HUDEP-2 (cell line): ENCODE measurements at regions not wholly inside any gene's neighbourhood (a gene's known extent, or its start where the extent isn't known, plus 50 kb on each side); places are given as distances from the start of the nearest gene placed in this dataset.
"Not testable (repeated sequence)": the region's sequence is repeated elsewhere in the genome, so short reads cannot be mapped to it uniquely, and the experiment has no call there.

Experiments used
- DNase-seq, 76 experiments: peaks; one replicate each; lab custom pipeline; 2025; ENCODE audit not compliant: unreplicated experiment in 76 of 76; lab: John Stamatoyannopoulos, UW

DNA sequence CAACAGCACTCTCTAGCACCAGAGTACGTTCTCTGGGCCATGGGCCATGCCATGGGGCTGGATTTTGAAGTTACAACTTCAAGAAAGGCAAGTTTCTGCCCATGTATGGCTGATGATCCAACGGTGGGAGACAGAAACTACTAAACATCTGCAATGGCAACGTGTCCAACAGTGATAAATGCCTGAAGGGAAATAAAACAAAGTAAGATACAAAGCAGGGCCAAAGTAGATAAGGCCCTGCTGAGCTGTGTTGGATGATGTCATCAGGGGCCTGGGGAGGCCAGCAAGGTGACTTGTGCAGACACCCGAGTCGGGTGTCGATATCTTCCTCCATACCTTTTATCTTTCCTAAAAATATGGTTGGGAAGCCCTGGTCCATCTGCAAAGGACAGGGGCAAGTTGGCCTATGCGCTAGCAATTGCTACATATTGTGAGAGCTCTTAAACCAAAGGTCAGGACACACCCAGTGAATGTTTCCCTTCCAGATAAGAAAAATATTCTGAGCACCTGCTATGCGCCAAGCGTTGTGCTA lies 487.2 kb downstream of the MN1 start:
- peak in 70 of 76 experiments; percentile 9 to 87 (median 46) for DNase-seq

DNA sequence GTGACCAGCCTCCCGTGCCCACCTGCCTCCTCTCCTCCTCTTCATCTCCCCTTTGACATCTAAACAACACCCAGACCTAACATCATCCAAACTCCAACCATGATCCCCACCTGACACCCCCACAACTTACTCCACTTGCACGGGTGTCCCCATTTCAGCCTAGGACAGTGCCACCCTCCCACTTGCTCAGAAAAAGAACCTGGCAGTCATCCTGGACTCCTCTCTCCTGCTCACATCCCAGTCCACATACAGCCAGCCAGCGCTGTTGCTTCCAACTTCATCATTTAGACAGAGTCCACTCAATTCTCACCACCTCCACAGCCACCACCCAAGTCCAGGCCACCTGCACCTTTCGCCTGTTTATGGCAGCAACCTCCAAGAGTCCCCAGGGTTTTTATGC lies 485.7 kb downstream of the MN1 start:
- no peak for DNase-seq

DNA sequence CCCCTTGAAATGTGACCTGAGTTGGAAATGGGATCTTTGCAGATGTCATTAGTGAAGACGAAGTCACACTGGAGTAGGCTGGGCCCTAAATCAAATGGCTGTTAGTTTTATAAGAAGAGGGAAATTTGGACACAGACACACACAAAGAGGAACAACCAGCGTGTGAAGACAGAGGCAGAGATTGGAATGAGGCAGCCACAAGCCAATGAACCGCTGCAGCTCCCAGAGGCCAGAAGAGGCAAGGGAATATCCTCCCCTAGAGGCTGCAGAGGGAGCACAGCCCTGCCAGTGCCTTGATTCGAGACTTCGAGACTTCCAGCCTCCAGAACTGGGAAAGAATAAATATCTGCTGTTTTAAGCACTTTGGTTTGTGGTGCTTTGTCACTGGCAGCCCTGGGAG lies 484.5 kb downstream of the MN1 start:
- DNase-seq = no peak

DNA sequence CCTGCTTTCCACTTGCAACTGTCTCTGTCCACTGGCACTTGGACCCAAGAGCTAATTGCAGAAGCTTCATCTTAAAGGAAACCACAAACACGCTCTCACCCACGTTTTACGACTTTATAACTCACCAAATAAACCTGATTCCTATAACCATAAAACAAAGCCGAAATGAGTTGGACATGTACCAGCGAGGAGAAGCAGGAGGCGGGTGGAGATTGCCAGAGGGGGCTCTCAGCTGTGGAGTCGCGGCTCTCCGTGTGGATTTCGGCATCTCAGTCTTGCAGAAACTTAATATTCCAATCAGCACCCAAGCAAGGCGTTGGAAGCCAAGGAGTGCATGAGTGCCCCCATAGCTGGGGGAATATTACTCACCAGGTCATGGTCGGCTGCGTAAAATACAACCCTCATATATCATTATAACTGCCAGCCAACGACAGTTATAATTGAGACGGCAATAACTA lies 483.6 kb downstream of the MN1 start:
- DNase-seq = no peak

DNA sequence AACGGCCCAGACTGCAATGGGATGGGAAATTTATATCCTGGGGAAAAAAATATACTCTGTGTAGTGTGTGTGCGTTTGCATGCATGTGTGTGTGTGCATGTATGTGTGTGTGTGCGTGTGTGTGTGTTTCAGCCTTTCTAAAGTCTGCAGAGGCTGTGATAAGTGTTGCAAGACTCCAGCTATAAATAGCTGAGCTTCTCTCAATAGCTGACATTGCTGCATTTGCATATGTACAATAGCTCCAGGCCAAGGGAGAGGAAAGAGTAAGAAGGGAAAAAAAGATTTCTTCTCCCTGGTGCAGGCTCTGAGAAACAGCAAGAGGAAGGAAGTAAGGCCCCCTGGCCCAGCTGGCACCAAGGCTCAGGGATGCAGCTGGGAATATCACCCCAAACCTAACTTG lies 483.0 kb downstream of the MN1 start:
- no peak for DNase-seq

DNA sequence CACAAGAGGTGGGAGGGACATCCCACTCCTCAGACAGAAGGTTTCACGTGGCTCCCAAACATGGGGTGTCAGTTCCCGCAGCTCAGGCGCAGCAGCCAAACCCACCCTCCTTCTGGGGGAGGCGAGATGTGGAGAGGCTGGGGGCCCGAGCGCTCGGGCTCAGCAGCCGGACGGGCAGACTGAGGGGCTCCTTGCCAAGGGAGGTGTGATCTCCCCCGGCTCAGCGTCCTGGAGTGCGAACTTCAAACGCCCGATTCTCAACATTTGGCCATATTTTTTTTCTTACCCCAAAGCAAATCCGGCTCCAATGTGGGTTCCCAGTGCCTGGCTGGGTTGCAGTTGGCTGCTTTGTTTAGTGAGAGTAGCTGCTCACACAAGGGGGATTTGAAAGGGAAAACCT lies 477.9 kb downstream of the MN1 start:
- no peak for DNase-seq

DNA sequence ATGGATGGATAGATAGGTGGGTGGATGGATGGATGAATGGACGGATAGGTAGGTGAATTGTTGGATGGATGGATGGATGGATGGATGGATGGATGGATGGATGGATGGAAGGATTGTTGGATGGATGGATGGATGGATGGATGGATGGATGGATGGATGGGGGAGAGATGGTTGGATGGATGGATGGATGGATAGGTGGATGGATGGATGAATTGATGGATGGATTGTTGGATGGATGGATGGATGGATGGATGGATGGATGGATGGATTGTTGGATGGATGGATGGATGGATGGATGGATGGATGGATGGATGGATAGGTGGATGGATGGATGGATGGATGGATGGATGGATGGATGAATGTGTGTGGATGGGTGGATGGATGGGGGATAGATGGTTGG lies 476.6 kb downstream of the MN1 start:
- not testable (repeated sequence) for DNase-seq

DNA sequence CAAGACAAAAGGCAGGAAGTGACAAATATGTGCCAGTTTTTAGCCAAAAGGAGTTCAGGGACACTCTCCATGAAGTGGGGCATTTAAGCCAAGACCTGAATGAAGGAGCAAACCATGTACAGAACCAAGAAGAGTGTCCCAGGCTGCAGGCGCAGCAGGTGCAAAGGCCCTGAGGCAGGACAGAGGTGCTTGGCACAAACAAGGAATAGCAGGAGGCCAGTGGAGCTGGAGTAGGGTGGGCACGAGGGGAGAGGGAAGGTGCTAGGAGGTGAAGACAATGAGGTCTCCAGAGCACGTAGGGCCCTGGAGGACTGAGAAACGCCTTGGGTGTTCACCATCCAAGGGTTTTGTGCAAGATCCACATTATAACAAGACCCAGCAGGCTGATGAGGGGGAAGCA lies 474.1 kb downstream of the MN1 start:
- no peak for DNase-seq

DNA sequence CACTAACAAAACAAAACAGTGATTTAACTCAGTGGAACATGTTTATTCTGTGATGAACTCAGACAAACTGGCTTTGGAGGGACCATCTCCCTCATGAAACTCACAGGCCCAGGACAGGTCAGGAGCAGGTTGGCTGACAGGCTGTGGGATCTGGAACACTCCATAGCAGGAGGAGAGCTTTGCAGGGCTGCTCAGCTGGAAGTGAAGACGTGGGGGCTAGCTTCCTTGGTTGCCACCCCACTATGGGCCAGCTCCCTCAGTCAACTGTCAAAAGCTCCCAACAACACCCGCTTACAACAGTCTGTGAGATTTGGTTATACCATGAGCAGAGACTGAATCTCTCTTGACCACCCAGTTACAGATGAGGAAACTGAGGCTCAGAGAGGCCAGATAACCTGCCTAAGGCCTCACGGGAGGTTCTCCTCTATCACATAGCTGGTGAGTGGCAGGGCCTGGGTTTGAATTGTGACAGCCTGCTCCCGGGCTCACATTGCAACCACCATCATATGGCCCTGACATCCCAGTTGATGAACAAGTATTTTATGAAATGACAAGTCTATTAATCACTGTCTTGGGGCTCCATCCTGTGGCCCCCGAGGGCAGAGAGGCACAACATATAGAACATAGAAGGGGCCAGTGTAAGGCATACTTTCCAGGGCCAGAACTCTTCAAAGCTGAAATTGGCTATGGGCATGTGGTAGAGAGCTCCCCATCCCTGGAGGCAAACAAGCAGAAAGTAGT lies 473.4 kb downstream of the MN1 start:
- no peak for DNase-seq

DNA sequence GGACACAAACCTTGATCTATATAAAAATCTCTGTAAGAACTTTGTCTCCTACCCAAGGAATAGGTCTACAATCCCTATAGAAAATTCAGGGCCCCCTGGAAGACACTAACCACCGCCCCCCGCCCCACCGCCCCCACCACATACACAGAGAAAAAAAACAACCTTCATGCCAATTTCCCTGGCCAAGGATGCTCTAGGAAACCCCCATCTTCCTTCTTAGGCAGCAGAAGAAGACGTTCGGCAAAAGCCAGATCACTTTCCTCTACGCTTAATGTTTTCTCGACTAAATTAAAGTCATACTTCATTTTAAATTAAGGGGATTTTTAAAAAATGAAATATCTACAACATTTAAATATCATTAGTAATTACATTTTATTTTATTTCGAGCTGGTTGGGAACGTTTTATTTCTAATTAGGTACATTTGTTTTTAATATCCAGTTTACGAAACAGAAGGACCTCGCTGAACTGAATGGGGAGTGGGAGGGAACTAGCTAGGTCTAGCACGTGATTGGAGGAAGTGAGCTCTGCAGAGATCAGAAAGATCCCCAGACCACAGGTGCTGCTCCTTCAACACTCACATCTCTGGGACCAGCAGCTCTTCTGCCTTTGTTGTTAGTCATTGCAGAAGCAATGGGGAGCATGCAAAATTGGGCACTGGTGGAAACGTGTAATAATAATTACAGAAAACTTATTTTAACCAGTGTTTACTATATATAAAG lies 472.3 kb downstream of the MN1 start:
- DNase-seq = no peak

DNA sequence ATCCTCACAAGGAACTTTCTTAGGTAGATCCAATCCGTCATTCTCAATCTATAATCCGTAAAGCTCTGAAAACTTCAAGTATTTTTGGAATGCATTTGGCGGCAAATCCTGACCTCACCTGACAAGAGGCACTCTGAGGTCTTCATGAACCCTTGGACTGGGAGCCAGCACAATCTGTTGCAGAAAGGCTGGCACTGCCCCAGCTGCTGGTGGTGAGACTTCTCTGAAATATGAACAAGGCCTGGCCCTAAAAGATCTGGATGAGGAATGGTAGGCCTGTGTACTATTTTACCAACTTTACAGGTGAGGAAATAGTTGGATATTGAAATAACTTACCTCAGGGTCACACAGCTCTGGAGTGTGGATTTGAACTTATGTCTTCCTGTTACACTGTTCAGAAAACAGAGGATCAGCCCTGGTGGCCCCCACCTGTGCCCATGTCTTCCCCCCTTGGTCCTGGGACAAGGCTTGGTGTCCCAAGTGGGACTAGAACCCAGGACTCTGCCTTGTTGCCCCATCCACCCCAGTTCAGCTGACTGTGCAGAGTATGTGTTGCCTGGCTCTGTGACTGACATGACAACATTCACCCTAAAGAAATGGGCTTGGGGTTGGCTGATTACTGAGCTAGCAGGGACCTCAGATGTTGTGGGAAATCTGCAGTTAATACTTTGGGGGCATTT lies 471.4 kb downstream of the MN1 start:
- no peak for DNase-seq

DNA sequence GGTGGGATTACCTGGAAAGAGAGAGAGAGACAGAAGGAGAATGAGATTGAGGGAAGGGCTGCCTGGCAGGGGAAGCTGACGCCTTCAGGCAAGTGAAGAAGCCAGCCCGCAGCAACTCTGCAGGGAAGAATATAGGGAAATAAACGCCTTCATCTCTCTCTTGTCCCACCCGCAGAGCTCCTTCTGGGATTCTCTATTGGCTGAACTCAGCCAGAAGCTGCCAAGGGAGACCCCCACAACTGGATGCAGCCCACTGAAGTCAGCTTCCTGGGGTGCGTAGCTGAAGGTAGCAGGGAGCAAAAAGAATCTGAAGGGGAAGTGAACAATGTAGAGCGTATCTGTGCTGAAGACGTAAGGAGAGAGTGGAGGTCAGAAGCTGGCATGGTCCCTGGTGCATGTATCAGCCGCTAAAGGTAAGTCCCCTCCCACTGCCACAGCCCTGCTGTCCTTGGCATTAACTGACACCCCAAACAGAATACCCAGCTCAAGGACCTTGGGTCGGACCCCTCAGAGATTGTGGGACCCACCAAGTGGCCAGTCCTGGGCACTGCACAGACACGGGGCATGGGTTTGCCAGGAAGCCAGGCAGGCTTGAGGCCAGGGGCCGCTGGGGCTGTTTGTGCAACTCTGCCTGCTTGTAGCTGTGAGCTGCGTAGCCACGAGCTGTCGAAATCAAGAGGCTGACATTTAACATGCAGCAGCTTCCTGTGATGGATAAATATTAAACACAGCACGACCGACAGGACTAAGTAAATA lies 469.9 kb downstream of the MN1 start:
- DNase-seq = peak in 5 of 76 experiments; percentile 0 to 6 (median 3)

DNA sequence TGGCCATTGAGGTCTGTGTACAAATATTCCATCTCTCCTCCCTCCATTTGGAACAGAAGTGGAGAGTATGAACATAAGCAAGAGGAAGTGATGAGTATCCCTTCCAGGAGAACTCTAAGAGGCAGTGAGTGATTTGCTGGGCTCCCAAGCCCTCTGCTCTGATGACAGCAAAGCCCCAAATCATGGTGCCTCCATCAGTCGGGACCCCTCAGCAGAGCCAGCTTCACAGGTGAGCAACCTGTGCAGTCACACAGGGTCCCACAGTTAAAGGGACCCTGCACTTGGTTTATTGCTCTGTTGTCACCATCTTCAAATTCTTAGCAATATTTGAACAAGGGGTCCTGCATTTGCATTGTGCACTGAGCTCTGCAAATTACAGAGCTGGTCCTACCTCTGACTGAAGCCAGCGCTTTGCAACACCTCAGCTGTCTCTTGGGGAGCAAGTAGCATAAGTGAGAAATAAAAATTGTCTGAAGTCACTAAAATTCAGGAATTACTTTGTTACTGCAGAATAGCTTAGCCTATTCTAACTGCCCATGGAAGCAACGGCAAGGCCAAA lies 466.4 kb downstream of the MN1 start:
- no peak for DNase-seq

DNA sequence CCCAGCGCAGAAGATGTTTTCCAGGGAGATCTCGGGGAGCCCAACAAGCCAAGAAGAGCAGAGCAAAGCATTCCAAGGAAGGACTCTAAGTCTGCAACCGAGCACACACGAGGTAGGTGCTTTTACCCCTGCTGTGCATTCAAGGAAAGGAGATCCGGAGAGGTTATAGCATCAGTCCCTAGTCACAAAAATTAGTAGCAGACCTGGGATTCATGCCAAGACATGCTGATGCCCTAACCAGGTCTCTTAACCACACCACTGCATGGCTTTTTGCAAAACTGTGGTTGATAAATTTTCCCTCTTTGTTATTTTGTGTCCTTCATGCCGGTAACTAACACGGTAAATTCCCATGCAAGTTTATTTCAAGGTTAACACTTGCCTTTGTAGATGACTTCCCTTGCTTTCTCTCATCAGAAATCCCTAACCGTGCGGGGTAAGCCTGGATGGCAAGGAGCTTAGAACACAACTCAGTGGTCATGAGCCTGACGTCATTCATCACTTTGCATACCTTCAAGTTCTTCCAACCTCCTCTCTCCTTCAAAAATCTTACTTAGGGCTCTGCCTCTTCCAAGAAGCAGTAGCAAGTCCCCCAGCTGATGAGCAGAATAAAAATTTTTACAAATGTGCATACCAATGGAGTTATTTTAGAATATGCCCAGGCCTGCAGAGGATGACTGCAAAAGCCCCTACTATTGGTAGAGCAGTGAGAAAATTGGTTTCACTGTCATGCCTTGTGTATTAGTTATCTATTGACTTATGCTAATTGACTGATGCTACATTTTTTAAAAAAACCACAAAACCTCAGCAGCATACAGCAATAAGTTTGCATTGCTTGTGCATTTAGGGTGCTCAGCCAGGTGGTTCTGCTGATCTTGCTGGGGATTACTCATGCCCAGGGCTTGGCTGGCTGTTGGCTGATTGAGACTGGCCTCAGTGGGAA lies 465.1 kb downstream of the MN1 start:
- no peak for DNase-seq

DNA sequence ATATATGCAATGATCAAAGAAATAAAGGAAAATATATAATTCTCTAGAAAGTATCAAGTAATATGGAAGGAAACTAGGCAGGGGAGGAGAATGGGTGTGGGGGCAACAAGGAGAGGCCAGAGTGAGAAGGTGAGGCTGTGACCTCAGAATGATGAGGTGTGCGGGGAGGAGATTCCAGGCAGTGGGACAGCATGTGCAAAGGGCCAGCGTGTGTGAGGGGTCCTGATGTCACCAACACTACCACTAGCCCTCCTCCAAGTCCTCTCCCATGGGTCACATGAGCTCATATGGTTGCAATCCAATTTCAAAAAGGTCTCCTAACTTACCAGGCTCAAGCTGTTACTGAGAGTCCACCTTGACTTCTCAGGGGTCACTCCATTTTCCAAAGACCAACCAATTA lies 463.9 kb downstream of the MN1 start:
- no peak for DNase-seq

DNA sequence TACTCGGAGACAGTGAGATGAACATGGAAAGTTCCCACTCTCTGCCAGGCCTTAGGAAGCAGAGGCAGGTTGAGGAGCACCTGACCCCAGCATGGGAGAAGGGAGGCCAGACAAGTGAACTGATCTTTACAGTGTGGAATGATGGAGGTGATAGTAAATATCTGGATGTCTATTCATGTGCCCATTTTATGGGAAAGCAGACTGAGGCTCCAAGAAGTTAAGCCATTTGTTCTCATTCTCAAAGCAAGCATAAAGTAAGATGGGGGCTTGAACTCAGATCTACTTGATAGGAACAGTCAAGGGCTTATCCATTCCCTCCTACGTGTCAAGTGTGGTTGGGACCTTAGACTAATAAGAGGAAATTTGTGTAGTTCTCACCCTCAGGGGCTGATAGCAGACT lies 461.5 kb downstream of the MN1 start:
- DNase-seq = no peak

DNA sequence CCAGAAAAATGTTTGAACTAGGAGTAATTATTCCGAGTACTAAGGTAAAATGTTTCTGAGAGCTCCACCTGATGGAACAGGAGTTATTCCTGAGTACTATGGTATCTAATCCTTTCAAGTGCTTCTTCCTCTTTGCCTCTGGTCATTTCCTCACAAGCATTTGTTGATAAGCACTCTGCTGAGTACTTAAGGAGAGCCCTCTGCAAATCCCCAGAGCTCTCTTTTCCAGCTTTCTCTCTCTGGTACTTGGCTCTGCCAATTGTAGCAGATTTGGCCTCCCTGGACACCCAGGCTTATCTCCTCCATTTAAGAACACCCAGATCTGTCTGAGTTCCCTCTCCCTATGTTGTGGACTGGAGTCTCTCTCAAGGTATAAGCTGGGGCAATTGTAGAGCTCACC lies 457.0 kb downstream of the MN1 start:
- DNase-seq = no peak

DNA sequence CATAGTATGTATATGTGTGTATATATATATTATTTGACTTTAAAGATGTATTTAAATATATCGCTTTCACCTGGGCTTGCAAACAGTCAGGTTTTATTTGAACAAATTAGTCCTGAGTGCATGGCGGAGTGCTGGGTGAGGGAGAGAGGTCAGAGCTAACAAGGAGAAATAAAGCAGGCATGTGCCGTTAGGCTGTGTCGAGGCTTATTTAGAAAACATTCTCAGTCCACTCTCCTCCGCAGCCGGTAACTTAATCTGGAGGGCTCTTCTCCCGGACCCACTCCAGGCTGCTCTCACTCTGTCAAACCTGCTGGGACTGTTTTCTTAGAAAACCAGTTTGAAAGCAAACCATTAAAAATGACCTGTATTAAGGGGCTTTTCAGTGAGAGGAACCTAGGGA lies 455.9 kb downstream of the MN1 start:
- DNase-seq = no peak

DNA sequence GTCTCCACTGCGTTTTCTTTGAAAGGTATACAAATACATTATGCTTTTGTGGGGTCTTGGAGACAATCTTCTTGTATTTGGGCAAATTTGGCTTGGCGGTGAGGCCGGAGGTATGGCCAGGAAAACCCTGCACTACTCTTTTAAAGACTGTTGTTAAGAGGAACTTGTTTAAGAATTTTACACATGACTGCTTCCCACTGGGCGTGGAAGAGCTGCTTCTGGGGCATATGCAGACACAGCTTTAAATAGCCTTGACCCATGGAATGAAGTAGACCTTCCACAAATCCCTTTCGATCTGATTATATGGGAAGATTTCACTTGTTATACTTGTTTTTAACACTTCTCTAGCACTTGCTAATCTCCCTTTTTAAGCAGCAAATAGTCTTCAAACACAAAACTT lies 453.6 kb downstream of the MN1 start:
- DNase-seq = no peak
